Stimulated activated CD4-positive, alpha-beta T cell treated with anti-CD3 and anti-CD28 coated beads, Interleukin-12 subunit alpha, Interleukin-12 subunit beta, amount 100 ng/mL, for 24 hours (primary cell): ENCODE measurements at regions not wholly inside any gene's neighbourhood (a gene's known extent, or its start where the extent isn't known, plus 50 kb on each side); places are given as distances from the start of the nearest gene placed in this dataset.

Source experiments
- DNase-seq, 2 experiments: peaks; one replicate each; pipeline ENCODE4 v3.0.0-alpha.2; 2020; ENCODE audit warnings: low read depth in 2 of 2

DNA sequence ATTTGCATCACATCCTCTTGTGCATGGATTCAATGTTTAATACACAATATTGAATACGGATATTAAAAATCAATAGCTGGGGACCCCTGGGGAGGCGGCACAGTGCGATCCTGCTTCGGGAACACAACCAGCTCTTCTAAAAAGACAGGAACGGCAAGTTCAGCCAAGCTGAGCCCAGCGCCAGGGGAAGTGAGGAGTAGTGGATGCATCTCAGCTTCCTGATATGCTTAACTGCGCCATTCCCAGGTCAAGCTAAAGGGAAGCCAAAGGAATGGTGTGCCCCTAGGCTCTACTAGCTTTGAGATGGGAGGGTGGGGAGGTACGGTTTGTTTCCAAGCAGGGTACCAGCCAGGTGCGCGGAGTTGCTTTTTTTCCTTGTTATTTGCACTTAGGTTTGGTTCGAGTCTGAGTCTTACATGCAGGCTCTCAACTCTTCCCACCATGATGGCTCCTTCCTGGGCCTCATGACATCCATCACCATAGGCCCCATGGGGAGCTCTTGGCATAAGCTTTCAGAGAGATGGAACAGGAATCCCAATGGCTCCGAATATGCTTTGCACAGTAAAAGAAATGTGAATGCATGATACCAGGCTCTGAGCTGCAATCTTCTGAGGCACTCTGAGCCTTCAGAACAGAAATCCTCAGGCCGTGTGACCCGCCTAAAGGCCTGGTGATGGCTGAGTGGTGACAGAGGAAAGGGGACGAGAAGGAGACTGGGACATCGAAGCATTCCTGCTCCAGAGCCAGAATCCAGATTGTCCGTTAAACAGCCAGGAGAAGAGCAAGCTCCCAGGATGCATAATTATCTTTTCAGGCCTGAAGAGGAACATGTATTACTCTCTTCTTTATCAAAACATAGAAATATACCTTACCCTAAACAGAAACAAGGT lies 51.8 kb upstream of the BCOR start:
- DNase-seq = no peak

DNA sequence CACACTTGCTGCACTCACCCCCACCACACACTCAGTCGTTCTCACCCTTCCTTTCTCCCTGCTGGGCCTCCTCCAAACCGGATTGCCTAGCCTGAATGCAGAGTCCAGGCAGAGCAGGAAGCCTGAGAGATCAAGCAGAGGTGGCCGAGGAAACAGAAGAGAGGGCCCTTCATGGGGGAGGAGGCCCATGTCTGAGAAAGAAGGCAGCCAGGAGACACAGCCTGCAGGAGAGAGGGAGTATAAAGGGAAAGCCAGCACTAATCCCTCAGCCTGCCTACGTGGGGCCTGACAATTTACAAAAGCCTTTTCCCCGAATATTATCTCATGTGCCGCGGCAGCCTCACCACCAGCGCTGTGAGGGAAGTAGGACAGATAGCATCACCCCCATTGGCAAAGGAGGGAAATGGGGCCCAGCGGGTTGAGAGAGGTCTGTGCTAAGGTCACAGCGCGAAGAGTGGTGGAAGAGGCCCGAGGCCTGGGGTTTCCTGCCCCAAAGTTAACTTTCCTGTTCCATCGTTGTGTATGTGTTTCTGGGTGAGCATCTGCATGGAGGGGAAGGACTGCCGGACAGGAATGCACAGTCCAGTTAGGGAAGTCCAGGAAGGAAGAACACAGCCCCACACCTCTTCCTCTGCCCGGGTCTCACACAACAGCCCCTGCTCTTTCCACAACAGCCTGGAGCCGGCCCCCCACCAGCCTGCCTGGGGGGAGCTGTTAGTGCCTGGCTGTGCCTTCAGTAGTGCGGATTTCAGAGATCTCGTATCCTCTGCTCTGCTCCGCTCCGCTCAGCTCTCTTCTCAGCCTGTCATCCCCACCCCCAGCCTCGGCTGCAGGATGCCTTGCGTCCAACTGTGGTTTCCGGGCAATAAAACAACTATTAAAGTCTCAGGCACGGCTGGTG lies 50.9 kb upstream of the BCOR start:
- no peak for DNase-seq

DNA sequence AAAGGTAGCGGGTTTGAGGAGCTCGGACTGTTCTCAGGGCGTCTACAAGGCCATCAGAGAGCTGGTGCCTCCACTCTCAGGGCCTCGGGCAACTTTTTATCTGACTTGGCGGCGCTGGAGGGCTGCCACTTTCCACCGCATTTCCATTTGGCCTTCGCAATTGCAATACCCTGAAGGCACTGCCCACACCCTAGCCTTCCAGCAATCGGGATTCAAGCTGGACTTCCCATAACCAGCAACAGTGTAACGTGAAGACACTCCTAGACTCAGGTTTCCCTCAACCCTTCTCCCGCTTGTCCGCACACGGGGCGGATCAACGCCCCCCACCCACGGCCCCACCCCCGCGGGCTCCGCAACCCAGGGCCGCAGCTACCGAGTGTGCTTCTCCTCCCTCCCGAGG lies 50.2 kb upstream of the BCOR start:
- no peak for DNase-seq
